ENCODE measurements at regions not wholly inside any gene's neighbourhood (a gene's known extent, or its start where the extent isn't known, plus 50 kb on each side); places are given as distances from the start of the nearest gene placed in this dataset.

DNA sequence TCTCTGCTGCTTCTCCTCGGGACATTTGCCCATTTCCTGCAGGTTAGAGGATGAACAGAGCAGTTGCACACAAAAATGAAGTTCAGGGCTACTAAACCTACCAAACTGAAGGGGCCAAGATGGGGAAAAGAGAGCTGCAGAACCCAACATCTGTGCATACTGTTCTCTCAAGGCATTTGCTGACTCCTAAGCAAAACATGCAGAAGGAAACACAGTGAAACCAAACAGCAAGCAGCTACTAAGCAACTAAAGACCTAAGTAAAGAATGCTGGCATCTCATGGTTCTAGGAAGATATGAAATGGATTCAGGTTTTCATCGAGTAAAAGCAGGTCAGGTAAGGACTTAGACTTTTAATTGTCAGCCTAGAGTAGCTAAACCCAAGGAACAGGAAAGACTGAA is 111.9 kb upstream of the SYT4 start:
- H3K23ac ChIP-seq (ENCODE audit: low read length in 2 of 2) = no peak overlapping the region
- WGBS = 83% methylated on average over 2 of the region's 2 CpGs

DNA sequence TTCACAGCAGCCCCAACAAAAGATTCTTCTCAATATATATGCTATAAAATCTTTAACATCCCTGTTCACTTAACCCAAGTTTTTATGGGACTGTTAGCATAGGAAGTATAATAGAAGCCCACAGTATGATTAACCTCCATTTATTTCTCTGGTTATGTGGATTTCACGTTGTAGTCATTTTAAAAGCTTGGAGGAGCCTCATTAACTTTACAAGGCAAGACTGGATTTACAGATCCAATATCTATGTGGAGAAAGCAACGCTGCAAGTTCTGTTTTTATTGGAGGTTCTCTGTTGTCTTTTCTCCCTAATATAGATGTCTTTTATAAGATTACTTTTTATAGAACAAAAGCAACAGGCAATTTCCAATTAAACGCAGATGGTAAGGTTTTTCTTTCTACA is 114.9 kb upstream of the SYT4 start:
- H3K18ac ChIP-seq (ENCODE audit: low read depth in 1 of 2, low read length in 2 of 2) = no peak overlapping the region
- DNase-seq = no peak
- H3K9me3 ChIP-seq (ENCODE audit: control insufficient read depth, low read length) = no peaks in the 10 kb centered on the region
- H4K8ac ChIP-seq (ENCODE audit: low read length) = no peak overlapping the region
- H2BK15ac ChIP-seq (ENCODE audit: low read depth, poor library complexity, severe bottlenecking) = no peak overlapping the region
- no CpG with 5 or more reads among the region's 3 CpGs for WGBS
- no peak overlapping the region for H2BK120ac ChIP-seq (ENCODE audit: low read depth, low read length)
- no peak overlapping the region for H3K9ac ChIP-seq (ENCODE audit: low read length)
- H3K4me3 ChIP-seq (ENCODE audit: insufficient read depth in 1 of 2, low read depth in 1 of 2, low read length in 2 of 2) = no peak overlapping the region
- H3K14ac ChIP-seq (ENCODE audit: low read length in 2 of 2) = no peak overlapping the region
- no peaks in the 10 kb centered on the region for H3K79me1 ChIP-seq (replicated peaks; ENCODE audit: low read length, poor library complexity, severe bottlenecking)
- H2AFZ ChIP-seq (ENCODE audit: low read depth, low read length) = no peak overlapping the region
- no peak overlapping the region for H2BK5ac ChIP-seq (ENCODE audit: low read depth, low read length, poor library complexity, severe bottlenecking)
- H3K27ac ChIP-seq (ENCODE audit: low read length, poor library complexity, severe bottlenecking) = no peak overlapping the region
- no peak overlapping the region for H4K91ac ChIP-seq (ENCODE audit: low read length)
- no peak overlapping the region for H3K23ac ChIP-seq (ENCODE audit: low read length in 2 of 2)
- H2AK5ac ChIP-seq (ENCODE audit: low read length, severe bottlenecking) = no peak overlapping the region
- H3K36me3 ChIP-seq (ENCODE audit: control insufficient read depth in 1 of 2, insufficient read depth in 2 of 2, low read depth in 1 of 2, low read length in 2 of 2) = no peaks in the 10 kb centered on the region
- H3K4me2 ChIP-seq (ENCODE audit: low read length, poor library complexity, severe bottlenecking) = no peak overlapping the region
- H3K4me1 ChIP-seq (ENCODE audit: control insufficient read depth, insufficient read depth, low read depth, low read length) = no peaks in the 10 kb centered on the region
- peaks cover 0 to 5% of the 10 kb centered on the region in 2 experiments for H3K27me3 ChIP-seq (ENCODE audit: control insufficient read depth in 1 of 2, insufficient read depth in 1 of 2, low read length in 2 of 2)
- H2BK12ac ChIP-seq (ENCODE audit: low read length in 2 of 2) = no peak overlapping the region
- H3K4ac ChIP-seq (ENCODE audit: low read depth in 1 of 2, low read length in 2 of 2) = no peak overlapping the region

More for the DNA sequence above, 111.9 kb upstream of the SYT4 start:
- no peaks in the 10 kb centered on the region for H3K36me3 ChIP-seq (ENCODE audit: control insufficient read depth in 1 of 2, insufficient read depth in 2 of 2, low read depth in 1 of 2, low read length in 2 of 2)
- H3K4me3 ChIP-seq (ENCODE audit: insufficient read depth in 1 of 2, low read depth in 1 of 2, low read length in 2 of 2) = peak overlapping the region in 1 of 2 experiments; percentile 21
- H2BK12ac ChIP-seq (ENCODE audit: low read length in 2 of 2) = no peak overlapping the region
- H2AK5ac ChIP-seq (ENCODE audit: low read length, severe bottlenecking) = no peak overlapping the region
- H4K91ac ChIP-seq (ENCODE audit: low read length) = no peak overlapping the region
- H2BK5ac ChIP-seq (ENCODE audit: low read depth, low read length, poor library complexity, severe bottlenecking) = no peak overlapping the region
- H2BK120ac ChIP-seq (ENCODE audit: low read depth, low read length) = no peak overlapping the region
- H2BK15ac ChIP-seq (ENCODE audit: low read depth, poor library complexity, severe bottlenecking) = no peak overlapping the region
- no peak overlapping the region for H3K4me2 ChIP-seq (ENCODE audit: low read length, poor library complexity, severe bottlenecking)
- H3K4ac ChIP-seq (ENCODE audit: low read depth in 1 of 2, low read length in 2 of 2) = no peak overlapping the region
- no peaks in the 10 kb centered on the region for H3K79me1 ChIP-seq (replicated peaks; ENCODE audit: low read length, poor library complexity, severe bottlenecking)
- H3K9ac ChIP-seq (ENCODE audit: low read length) = no peak overlapping the region
- no peak overlapping the region for H3K27ac ChIP-seq (ENCODE audit: low read length, poor library complexity, severe bottlenecking)
- no peaks in the 10 kb centered on the region for H3K9me3 ChIP-seq (ENCODE audit: control insufficient read depth, low read length)
- H3K27me3 ChIP-seq (ENCODE audit: control insufficient read depth in 1 of 2, insufficient read depth in 1 of 2, low read length in 2 of 2) = peaks cover 0 to 5% of the 10 kb centered on the region in 2 experiments
- H4K8ac ChIP-seq (ENCODE audit: low read length) = no peak overlapping the region
- H3K4me1 ChIP-seq (ENCODE audit: control insufficient read depth, insufficient read depth, low read depth, low read length) = no peaks in the 10 kb centered on the region
- H3K18ac ChIP-seq (ENCODE audit: low read depth in 1 of 2, low read length in 2 of 2) = no peak overlapping the region
- DNase-seq = peak; percentile 30
- no peak overlapping the region for H2AFZ ChIP-seq (ENCODE audit: low read depth, low read length)
- no peak overlapping the region for H3K14ac ChIP-seq (ENCODE audit: low read length in 2 of 2)

DNA sequence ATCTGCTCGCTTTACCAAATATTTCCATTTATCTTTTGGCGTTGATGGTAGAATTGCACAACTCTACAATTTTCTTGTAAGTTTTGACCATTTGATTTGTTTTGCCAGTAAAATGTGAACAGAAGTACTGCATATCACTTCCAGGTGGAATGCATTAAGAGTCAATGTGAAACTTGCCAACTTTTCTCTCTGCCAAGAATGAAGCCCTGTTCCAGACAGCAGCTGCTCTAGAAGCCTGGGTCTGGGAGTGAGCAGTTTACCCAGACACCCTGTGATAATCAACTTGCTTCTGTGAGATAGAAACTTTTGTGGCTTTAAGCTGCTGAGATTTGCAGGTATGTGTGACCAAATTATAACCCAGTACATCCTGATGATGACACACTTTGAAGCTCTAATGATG is 115.9 kb upstream of the SYT4 start:
- Histone ChIP-seq H3K4ac (ENCODE audit: low read depth in 1 of 2, low read length in 2 of 2) (no peak overlapping the region), H3K9me3 (ENCODE audit: control insufficient read depth, low read length) (no peaks in the 10 kb centered on the region), H3K27ac (ENCODE audit: low read length, poor library complexity, severe bottlenecking) (no peak overlapping the region), H3K4me2 (ENCODE audit: low read length, poor library complexity, severe bottlenecking) (no peak overlapping the region), H3K4me1 (ENCODE audit: control insufficient read depth, insufficient read depth, low read depth, low read length) (no peaks in the 10 kb centered on the region), H3K4me3 (ENCODE audit: insufficient read depth in 1 of 2, low read depth in 1 of 2, low read length in 2 of 2) (no peak overlapping the region), H4K91ac (ENCODE audit: low read length) (no peak overlapping the region), H2BK15ac (ENCODE audit: low read depth, poor library complexity, severe bottlenecking) (no peak overlapping the region), H3K79me1 (replicated peaks; ENCODE audit: low read length, poor library complexity, severe bottlenecking) (no peaks in the 10 kb centered on the region), H2BK12ac (ENCODE audit: low read length in 2 of 2) (no peak overlapping the region), H2AK5ac (ENCODE audit: low read length, severe bottlenecking) (no peak overlapping the region), H3K27me3 (ENCODE audit: control insufficient read depth in 1 of 2, insufficient read depth in 1 of 2, low read length in 2 of 2) (peaks cover 0 to 5% of the 10 kb centered on the region in 2 experiments), H3K23ac (ENCODE audit: low read length in 2 of 2) (no peak overlapping the region), H3K14ac (ENCODE audit: low read length in 2 of 2) (no peak overlapping the region), H2BK120ac (ENCODE audit: low read depth, low read length) (no peak overlapping the region), H2AFZ (ENCODE audit: low read depth, low read length) (no peak overlapping the region), H3K18ac (ENCODE audit: low read depth in 1 of 2, low read length in 2 of 2) (no peak overlapping the region), H2BK5ac (ENCODE audit: low read depth, low read length, poor library complexity, severe bottlenecking) (no peak overlapping the region), H3K36me3 (ENCODE audit: control insufficient read depth in 1 of 2, insufficient read depth in 2 of 2, low read depth in 1 of 2, low read length in 2 of 2) (no peaks in the 10 kb centered on the region), H4K8ac (ENCODE audit: low read length) (no peak overlapping the region), H3K9ac (ENCODE audit: low read length) (no peak overlapping the region)
- WGBS = 100% methylated on average over 1 of the region's 2 CpGs
- no peak for DNase-seq

DNA sequence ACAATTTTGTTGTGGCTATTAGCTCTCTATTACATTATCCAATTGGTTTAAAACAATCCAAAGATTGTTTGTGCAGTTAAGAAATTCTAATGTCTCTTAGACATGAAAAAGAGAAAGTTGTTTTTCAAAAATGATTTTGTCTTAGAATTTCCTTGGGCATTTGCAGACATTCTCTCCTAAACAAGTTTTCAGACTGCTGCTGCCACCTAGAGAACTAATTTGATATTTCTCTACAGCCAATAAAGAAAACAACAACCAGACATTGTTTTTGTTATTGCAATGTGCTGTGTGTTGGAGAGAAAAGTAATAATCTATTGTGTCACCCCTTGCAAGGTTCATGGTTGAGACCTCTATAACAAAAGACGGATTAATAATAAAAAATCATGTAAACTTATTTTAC is 119.0 kb upstream of the SYT4 start:
- no peak overlapping the region for H2AK5ac ChIP-seq (ENCODE audit: low read length, severe bottlenecking)
- H4K8ac ChIP-seq (ENCODE audit: low read length) = no peak overlapping the region
- H3K14ac ChIP-seq (ENCODE audit: low read length in 2 of 2) = no peak overlapping the region
- H3K27ac ChIP-seq (ENCODE audit: low read length, poor library complexity, severe bottlenecking) = no peak overlapping the region
- no peak overlapping the region for H3K4me2 ChIP-seq (ENCODE audit: low read length, poor library complexity, severe bottlenecking)
- no peak overlapping the region for H3K23ac ChIP-seq (ENCODE audit: low read length in 2 of 2)
- H3K4me1 ChIP-seq (ENCODE audit: control insufficient read depth, insufficient read depth, low read depth, low read length) = no peaks in the 10 kb centered on the region
- H2BK5ac ChIP-seq (ENCODE audit: low read depth, low read length, poor library complexity, severe bottlenecking) = no peak overlapping the region
- no peak overlapping the region for H3K4me3 ChIP-seq (ENCODE audit: insufficient read depth in 1 of 2, low read depth in 1 of 2, low read length in 2 of 2)
- no peak overlapping the region for H4K91ac ChIP-seq (ENCODE audit: low read length)
- H2BK120ac ChIP-seq (ENCODE audit: low read depth, low read length) = no peak overlapping the region
- H2BK15ac ChIP-seq (ENCODE audit: low read depth, poor library complexity, severe bottlenecking) = no peak overlapping the region
- H3K9ac ChIP-seq (ENCODE audit: low read length) = no peak overlapping the region
- WGBS = no CpG with 5 or more reads among the region's 1 CpG
- H3K36me3 ChIP-seq (ENCODE audit: control insufficient read depth in 1 of 2, insufficient read depth in 2 of 2, low read depth in 1 of 2, low read length in 2 of 2) = no peaks in the 10 kb centered on the region
- H3K79me1 ChIP-seq (replicated peaks; ENCODE audit: low read length, poor library complexity, severe bottlenecking) = no peaks in the 10 kb centered on the region
- H2BK12ac ChIP-seq (ENCODE audit: low read length in 2 of 2) = no peak overlapping the region
- H3K18ac ChIP-seq (ENCODE audit: low read depth in 1 of 2, low read length in 2 of 2) = no peak overlapping the region
- no peak overlapping the region for H3K4ac ChIP-seq (ENCODE audit: low read depth in 1 of 2, low read length in 2 of 2)
- no peak overlapping the region for H2AFZ ChIP-seq (ENCODE audit: low read depth, low read length)
- no peaks in the 10 kb centered on the region for H3K9me3 ChIP-seq (ENCODE audit: control insufficient read depth, low read length)
- H3K27me3 ChIP-seq (ENCODE audit: control insufficient read depth in 1 of 2, insufficient read depth in 1 of 2, low read length in 2 of 2) = peaks cover 0 to 5% of the 10 kb centered on the region in 2 experiments
- peak; percentile 50 for DNase-seq
